HG03064 (cell line): ENCODE measurements at regions not wholly inside any gene's neighbourhood (a gene's known extent, or its start where the extent isn't known, plus 50 kb on each side); places are given as distances from the start of the nearest gene placed in this dataset.

Experiments used
- ATAC-seq: cut with Tn5 transposase; IDR thresholded peaks from one replicate; pipeline ENCODE4 v1.9.1; 2021; ENCODE audit warnings: low read depth; ENCODE audit not compliant: unreplicated experiment

DNA sequence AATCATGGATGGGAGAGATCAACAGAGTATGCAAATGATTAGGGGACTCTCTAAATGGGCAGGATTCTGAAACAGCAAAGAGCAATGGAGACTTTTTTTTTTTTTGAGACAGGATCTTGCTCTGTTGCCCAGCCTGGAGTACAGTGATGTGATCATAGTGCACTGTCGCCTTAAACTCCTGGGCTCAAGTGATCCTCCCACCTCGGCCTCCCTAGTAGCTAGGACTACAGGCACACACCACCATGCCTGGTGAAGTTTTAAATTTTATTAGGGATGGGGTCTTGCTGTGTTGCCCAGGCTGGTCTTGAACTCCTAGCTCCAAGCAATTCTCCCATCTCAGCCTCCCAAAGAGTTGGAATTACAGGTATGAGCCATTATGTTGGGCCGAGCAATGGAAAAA is 255.0 kb upstream of the ZFHX3 start:
- ATAC-seq = no peak

DNA sequence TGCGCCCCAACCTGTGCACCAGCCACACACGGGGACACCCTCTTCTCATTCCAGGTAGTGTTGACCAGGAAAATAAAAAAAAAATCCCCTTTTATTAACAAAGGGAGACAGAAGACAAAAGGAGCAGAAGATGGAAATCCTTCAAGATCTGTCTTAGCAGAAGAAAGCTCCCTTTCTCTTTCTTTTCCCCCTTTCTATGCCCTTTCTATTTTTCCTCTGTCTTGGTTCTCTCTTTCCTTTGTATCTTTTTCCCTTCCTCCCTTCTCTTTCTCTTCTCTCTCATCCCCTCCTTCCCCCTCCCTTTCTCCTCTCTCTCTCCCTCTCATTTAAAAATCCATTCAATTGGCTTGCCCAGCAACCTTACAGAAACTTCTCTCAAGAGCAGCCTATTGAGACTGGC is 254.1 kb upstream of the ZFHX3 start:
- no peak for ATAC-seq

DNA sequence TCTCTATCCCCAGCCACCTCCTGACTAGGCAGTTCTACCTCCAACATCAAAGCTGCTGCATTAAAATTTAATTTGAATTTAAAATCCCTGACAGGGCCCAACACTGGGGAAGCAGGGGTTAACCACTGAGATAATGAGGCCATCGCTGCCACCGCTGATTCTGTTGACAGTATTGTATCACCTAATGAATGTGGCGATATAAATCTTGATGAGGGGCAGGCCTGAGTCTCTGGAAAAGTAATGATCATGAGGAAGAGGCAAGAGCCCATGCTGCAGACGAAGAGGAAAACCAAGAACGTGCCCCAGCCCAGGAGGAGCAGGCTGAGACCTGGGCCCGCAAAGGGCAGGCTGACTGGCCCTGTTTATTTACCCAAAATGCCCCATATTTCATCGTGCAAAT is 251.4 kb upstream of the ZFHX3 start:
- no peak for ATAC-seq

DNA sequence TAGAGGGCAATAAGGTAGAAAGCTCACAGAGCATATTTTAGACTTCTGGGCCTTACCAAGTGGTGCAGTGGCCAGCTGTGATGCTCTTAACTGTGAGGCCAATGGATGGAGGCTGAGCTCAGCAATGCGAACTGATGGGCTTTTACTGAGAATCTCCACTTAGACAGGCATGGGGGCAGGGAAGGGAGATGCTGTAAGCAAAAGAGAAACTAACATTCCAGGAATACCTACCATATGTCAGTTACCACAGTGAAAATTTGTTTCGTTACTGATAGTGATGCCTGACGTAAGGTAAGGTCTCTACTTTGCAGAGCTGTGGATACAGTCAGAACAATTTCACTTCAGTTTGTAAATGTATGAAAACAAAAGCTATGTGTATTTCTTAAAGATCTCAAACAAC is 250.6 kb upstream of the ZFHX3 start:
- ATAC-seq = no peak

GRCh38 chr16:73290258-73290657 is 242.3 kb upstream of the ZFHX3 start:
- ATAC-seq = no peak

DNA sequence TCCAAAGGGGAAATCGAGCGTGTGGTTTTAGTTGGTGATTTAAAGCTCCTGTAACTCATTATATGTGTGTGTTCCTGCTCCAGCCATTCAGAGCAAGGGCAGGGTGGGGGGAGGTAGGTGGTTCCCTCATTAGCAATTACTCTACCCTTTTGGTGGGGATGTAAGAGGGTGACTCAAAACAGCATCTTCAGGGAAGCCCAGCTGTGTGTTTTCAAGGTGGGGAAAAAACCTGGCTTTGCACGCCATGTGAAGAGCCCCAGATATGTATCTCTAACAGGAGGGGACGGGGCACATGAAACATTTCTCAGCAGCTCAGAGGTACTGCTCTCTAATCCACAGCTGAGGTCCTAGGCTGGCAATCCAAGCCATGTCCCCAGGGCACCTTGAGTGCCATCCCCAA is 241.3 kb upstream of the ZFHX3 start:
- ATAC-seq = peak; percentile 95

DNA sequence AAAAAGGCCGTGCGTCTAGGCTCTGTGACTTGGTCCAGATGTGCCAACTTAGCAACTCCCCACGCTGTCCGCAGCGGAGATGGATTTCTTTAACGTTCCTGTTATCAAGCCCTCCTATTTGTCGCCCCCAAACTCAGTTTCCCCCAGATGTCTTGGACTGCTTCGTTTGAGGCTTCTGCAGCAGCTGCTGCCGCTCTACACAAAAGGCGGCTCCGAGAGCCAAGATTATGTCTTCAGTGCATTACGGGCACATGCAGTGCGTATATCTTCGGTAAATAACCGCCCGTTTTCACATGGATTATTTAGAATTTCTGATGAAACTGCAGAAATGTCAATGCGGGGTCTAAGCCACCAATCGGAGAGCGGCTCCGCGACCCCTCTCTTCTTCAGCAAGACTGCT is 240.6 kb upstream of the ZFHX3 start:
- no peak for ATAC-seq

GRCh38 chr16:73287859-73288405 is 240.0 kb upstream of the ZFHX3 start:
- no peak for ATAC-seq

- no peak for ATAC-seq
Observed at GRCh38 chr16:73286346-73287267, 238.7 kb upstream of the ZFHX3 start.

GRCh38 chr16:73285436-73286201 is 237.7 kb upstream of the ZFHX3 start:
- ATAC-seq = no peak

- no peak for ATAC-seq
Observed at GRCh38 chr16:73280388-73280787, 232.5 kb upstream of the ZFHX3 start.

- no peak for ATAC-seq
Observed at GRCh38 chr16:73279451-73279850, 231.5 kb upstream of the ZFHX3 start.

DNA sequence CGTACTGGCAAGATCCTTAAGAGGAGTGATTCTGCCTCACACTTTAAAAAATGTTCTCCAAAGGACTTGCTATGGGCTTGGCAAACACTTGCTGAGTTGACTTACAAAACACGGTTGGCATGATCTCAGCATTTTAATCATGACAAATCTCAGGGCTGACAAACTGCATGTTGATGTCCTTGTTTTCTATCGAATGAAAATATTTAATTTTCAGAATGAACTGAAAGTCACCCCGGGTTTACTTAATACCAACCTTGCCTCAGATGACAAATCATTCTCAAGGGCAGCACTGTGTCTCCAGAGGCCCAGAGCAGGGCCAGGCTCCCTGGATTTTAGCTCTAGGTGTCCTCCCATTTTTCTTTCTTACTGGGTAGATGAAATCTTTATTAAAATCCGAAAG is 229.1 kb upstream of the ZFHX3 start:
- ATAC-seq = no peak

DNA sequence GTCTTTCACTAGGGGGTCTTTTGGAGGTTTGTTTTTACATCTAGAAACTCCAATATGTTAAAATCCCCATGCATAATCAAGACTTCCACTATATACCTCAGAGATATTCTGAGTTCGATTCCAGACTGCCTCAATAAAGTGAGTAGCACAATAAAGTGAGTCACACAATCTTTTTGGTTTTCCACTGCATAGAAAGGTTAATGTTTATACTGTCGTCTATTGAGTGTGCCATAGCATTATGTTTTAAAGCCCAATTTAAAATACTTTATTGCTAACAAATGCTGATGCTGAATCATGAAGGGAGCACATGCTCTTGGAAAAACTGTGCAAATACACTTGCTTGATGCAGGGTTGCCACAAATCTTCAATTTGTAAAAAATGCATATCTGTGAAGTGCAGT is 227.5 kb upstream of the ZFHX3 start:
- ATAC-seq = no peak

DNA sequence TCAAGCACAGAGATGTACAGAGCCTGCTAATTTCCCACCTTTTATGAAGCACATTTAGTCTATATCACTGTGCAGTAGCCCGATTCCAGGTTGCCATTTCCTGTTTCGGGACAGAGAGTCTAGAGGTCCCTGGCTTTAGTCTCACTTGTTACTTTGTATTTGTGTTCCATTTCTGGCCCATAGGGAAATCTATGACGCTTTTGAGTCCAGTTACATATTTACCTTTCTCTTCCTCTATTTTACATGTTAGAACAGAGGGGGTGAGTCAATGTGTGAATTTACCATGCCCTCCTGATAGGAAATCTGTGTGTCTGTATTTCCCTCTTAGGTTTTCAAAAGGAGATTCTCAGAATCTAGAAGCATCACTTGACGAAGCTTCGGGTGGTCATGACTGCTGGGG is 227.1 kb upstream of the ZFHX3 start:
- no peak for ATAC-seq

DNA sequence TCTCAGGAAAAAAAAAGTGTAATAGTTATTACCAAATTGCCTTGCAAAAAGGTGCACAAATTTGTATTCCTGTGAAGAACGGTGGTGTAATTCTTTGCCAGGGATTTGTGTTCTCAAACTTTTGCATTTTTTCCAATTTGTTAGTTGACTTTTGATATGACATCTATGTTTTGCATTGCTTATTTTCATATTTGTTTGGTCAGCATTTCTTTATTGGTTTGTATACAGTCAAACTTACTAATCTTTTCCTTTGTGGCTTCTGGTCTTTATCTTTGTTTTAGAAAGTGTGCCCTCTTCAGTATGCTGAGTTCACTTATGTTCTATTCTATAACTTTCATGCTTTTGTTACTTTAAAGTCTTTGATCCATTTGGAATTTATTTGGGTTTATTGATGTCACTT is 226.2 kb upstream of the ZFHX3 start:
- ATAC-seq = no peak

GRCh38 chr16:73268366-73268993 is 220.6 kb upstream of the ZFHX3 start:
- ATAC-seq = no peak

GRCh38 chr16:73265935-73266334 is 218.0 kb upstream of the ZFHX3 start:
- no peak for ATAC-seq

DNA sequence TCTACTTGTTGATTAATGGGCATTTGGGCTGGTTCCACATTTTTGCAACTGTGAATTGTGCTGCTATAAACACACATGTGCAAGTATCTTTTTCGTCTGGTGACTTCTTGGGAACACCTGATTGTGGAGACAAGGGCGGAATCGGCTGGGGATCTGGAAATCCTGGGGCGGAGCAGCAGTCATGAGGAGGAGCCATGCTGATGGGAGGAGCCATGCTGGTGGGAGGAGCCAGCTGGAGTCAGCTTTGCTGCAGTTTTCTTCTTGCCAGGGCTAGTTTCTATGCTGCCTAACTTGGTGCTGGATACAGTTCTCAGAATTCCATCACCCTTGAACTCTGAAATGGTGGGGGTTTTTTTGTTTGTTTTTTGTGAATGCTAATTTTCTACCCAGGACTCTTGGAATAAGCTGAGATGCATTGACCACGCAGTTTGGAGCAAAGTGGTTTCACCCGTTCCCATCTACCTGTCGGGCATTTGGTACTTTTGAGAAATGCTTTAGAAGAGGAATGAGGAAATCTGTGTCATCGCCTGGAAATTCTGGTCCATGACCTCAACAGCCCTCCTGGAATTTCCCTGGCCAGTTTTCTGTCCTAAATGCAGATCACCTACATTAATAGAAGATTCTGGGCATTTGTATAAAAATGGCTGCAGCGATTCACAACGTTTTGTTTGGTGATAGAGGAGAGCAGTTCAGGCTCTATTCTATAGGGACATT is 217.4 kb upstream of the ZFHX3 start:
- no peak for ATAC-seq

GRCh38 chr16:73262931-73263330 is 215.0 kb upstream of the ZFHX3 start:
- ATAC-seq = no peak
